Stimulated activated effector memory CD8-positive, alpha-beta T cell treated with anti-CD3 and anti-CD28 coated beads, Interleukin-12 subunit alpha, Interleukin-12 subunit beta, amount 100 ng/mL, for 72 hours (primary cell): ENCODE measurements at regions not wholly inside any gene's neighbourhood (a gene's known extent, or its start where the extent isn't known, plus 50 kb on each side); places are given as distances from the start of the nearest gene placed in this dataset.

Source experiments
- ATAC-seq: fragments of 150-1000 bp; cut with Tn5 transposase; 2 replicates; pipeline ENCODE4 v1.10.0; 2021
- DNase-seq, 2 donors: peaks; one replicate each; pipeline ENCODE4 v3.0.0; 2021 to 2022; ENCODE audit warnings: low spot score in 2 of 2
- H3K27ac Mint-ChIP-seq: one replicate; pipeline ENCODE4 v1.8.0; 2022; ENCODE audit warnings: mild to moderate bottlenecking, mixed read lengths
- H3K36me3 Mint-ChIP-seq: one replicate; pipeline ENCODE4 v1.8.0; 2022; ENCODE audit warnings: mild to moderate bottlenecking, mixed read lengths
- H3K4me1 Mint-ChIP-seq: one replicate; pipeline ENCODE4 v1.8.0; 2022; ENCODE audit warnings: mixed read lengths
- H3K4me3 Mint-ChIP-seq: one replicate; pipeline ENCODE4 v1.8.0; 2022; ENCODE audit warnings: mild to moderate bottlenecking, mixed read lengths
- H3K9me3 Mint-ChIP-seq: one replicate; pipeline ENCODE4 v1.8.0; 2022; ENCODE audit warnings: mixed read lengths

DNA sequence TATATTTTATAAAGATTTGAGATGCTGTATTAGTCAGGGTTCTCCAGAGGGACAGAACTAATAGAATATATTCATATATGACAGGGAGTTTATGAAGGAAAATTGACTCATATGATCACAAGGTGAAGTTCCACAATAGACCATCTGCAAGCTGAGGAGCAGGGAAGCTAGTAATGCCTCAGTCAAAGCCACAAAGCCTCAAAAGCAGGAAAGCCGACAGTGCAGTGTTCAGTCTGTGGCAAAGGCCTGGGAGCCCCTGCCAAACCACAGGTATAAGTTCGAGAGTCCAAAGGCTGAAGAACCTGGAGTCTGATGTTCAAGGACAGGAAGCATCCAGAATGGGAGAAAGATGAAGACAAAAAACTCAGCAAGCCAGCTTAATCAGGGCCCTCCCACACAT, 382.2 kb downstream of the LRRC70 start:
- Mint-ChIP-seq H3K27ac (no peak overlapping the region), H3K9me3 (peaks cover 17% of the 10 kb centered on the region), H3K4me1 (no peaks in the 10 kb centered on the region), H3K4me3 (no peak overlapping the region), H3K36me3 (no peaks in the 10 kb centered on the region)
- ATAC-seq (no peak), DNase-seq (no peak)

DNA sequence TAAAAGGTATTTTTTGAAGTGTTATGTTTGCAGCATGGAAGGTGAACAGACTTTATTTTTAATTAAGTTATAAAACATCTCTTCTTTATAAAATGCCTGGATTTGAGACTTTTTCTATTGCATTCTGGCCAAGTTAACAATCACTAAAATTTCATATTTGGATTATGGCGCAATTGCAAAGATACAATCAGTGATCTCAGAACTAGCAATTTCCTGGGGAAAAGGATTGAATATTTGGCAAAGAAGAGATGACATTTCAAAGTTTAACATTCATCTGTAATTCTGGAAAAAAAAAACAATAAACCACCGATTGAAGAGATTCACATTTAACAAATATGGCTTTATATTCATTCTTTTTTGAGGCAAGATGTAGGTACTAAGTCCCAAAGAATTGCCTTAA, 378.0 kb downstream of the LRRC70 start:
- Mint-ChIP-seq H3K9me3 (peaks cover 10% of the 10 kb centered on the region), H3K27ac (no peak overlapping the region), H3K4me3 (no peak overlapping the region), H3K4me1 (no peaks in the 10 kb centered on the region), H3K36me3 (no peaks in the 10 kb centered on the region)
- no peak for ATAC-seq
- no peak for DNase-seq

DNA sequence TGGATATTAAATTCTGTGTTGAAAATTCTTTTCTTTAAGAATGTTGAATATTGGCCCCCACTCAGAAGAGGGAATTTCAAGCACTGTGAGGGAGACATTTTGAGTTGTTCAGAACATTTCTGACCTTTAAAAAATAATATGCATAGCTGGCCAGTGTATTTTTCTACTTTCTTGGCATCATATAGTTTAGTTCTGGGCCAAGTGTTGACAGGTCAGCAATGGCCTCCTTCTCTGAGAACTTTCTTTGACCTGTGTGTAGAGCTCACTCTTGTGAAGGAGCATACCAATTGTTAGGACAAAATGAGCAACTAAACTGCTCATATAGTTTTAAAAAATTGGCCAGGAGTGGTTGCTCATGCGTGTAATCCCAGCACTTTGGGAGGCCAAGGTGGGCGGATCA, 376.0 kb downstream of the LRRC70 start:
- Mint-ChIP-seq H3K36me3 (no peaks in the 10 kb centered on the region), H3K4me1 (no peaks in the 10 kb centered on the region), H3K27ac (no peak overlapping the region), H3K9me3 (peaks cover 6% of the 10 kb centered on the region), H3K4me3 (no peak overlapping the region)
- DNase-seq (no peak), ATAC-seq (no peak)

DNA sequence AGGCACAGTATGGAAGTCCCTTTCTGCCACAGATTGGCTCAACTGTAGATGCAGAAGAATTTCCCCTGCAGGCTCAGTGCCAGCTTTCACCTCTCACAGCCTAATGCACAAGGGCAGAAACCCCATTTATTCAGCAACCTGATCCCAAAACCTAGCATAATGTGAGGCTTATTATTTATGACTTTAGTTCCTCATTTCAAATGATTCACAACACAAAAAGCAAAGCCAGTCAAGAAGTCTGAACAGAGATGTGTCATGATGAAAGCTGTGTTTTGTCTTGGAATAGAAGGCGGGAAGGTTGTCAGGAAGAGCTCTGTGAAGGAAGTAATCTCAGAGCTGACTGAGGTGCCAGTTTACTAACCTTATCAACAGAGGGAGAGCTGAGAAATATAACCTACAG, 369.7 kb downstream of the LRRC70 start:
- no peak overlapping the region for H3K4me3 Mint-ChIP-seq
- H3K36me3 Mint-ChIP-seq: no peaks in the 10 kb centered on the region
- H3K9me3 Mint-ChIP-seq: peaks cover 1% of the 10 kb centered on the region
- DNase-seq (no peak), ATAC-seq (no peak)
- no peak overlapping the region for H3K27ac Mint-ChIP-seq
- no peaks in the 10 kb centered on the region for H3K4me1 Mint-ChIP-seq

DNA sequence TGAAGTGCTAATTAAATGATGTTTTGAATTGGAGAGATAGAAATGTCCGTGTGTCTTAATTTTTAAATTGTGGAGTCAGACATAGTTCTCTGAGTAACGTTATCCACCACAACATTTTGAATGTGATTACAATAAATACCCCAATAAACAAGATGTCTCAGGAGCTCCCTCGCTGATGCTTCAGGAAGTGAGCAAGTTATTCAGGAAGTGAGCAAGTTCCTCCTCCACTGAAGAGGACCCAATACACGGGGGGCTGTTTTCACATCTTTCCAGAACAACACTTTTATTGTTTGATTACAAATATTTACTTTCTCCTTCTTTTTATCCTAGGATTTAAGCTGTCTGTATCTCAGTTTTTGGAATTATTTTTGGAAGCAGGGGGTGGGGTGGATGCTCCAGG, 363.8 kb downstream of the LRRC70 start:
- DNase-seq (no peak), ATAC-seq (no peak)
- H3K36me3 Mint-ChIP-seq: no peaks in the 10 kb centered on the region
- H3K27ac Mint-ChIP-seq: no peak overlapping the region
- H3K4me1 Mint-ChIP-seq: no peaks in the 10 kb centered on the region
- H3K9me3 Mint-ChIP-seq: no peaks in the 10 kb centered on the region
- H3K4me3 Mint-ChIP-seq: no peak overlapping the region

DNA sequence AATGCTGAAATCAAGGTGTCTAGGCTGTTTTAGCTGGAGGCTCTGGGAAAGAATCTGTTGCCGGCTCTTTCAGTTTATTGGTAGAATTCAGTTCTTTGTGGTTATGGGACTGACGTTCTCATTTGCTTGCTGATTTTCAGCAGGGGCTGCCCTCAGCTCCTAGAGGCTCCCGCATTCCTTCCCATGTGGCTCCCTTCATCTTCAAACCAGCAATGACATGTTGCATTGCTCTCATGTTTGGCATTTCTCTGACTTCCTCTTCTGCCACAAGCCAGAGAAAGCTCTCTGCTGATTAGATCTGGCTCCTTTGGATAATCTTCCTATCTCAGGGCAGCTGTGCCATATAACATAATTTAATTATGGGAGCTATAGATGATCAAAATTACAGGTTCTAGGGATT, 360.3 kb downstream of the LRRC70 start:
- Mint-ChIP-seq H3K27ac (no peak overlapping the region), H3K4me3 (no peak overlapping the region), H3K36me3 (no peaks in the 10 kb centered on the region), H3K4me1 (no peaks in the 10 kb centered on the region), H3K9me3 (no peaks in the 10 kb centered on the region)
- no peak for ATAC-seq
- no peak for DNase-seq

DNA sequence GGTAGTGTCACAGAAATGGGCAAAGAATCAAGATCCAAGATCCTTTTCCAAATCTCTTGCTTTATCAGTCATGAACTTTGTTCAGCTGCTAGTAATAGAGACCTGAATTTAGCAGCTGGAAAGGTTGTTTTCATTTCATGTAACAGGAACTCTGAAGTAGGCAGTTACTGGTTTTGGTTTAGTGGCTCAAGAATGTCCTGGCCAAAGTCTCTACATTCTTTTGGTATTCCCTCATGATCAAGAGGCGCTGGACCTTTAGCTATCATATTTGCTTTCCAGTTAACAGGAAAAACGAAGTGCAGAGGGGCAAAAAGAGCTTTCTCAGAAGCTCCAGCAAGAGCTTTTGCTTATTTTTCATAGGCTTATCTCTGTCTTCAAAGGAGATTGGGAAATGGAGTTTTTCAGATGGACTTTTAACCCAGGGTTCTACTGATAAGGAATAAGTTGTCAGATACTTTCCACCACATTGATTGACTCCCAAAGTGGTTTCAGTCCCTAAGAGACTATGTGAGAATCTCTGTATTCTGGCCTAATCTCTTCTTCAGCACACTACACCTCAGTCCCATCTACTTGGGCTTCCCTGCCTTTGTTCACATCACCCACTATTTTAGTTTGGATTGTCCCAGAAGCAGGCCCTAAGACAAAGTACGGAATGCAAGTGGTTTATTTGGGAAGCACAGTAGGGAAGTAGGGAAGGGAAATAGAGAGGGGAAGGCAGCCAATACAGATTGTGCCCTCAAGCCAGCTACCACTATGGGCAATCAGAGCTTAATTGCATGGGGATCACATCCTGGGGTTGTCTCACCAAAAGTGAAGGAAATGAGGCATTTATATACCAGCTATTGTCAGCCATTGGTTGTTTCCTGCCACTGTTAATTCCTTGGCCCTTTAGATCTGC, 359.3 kb downstream of the LRRC70 start:
- Mint-ChIP-seq H3K9me3 (no peaks in the 10 kb centered on the region), H3K27ac (no peak overlapping the region), H3K36me3 (no peaks in the 10 kb centered on the region), H3K4me3 (no peak overlapping the region), H3K4me1 (no peaks in the 10 kb centered on the region)
- no peak for DNase-seq
- ATAC-seq: no peak

DNA sequence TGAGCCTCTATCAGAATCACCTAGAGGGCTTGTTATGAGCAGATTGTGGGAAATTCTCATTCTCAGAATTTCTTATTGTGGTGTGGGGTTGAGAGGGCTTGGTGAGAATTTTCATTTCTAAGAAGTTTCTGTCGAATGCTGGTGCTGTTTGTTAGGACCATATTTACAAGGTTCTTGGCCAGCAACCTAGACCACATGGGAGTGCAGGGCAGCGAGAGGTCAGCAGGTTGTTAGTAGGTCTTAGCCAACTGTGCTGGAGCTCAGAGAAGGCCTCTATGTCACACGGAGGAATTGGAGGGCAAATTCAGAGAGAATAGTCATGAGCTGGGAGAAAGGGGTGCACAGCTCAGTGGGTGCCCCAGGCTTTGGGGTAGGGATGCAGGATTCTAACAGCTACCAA, 357.0 kb downstream of the LRRC70 start:
- no peaks in the 10 kb centered on the region for H3K36me3 Mint-ChIP-seq
- no peaks in the 10 kb centered on the region for H3K4me1 Mint-ChIP-seq
- ATAC-seq (no peak), DNase-seq (no peak)
- H3K4me3 Mint-ChIP-seq: no peak overlapping the region
- H3K27ac Mint-ChIP-seq: no peak overlapping the region
- no peaks in the 10 kb centered on the region for H3K9me3 Mint-ChIP-seq

DNA sequence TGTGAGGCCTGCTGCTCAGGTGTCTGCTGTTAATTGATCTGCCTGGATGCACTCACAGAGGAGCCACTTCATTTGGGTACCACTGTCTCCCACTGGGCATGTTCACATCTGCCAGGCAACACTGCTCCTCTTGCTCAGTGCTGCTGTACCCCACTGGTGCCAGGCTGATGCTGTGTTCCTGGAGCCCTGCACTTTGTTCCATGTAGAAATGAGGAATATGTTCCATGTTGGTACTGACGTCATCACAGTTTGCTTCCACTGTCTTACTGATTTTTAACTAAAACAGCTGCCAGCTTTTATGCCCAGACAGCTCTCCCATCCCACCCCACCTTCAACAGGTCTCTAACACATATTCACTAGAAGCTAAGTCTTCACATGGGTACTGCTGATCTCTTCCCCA, 355.7 kb downstream of the LRRC70 start:
- Mint-ChIP-seq H3K36me3 (no peaks in the 10 kb centered on the region), H3K27ac (no peak overlapping the region), H3K4me3 (no peak overlapping the region), H3K4me1 (no peaks in the 10 kb centered on the region), H3K9me3 (no peaks in the 10 kb centered on the region)
- ATAC-seq (no peak), DNase-seq (no peak)

DNA sequence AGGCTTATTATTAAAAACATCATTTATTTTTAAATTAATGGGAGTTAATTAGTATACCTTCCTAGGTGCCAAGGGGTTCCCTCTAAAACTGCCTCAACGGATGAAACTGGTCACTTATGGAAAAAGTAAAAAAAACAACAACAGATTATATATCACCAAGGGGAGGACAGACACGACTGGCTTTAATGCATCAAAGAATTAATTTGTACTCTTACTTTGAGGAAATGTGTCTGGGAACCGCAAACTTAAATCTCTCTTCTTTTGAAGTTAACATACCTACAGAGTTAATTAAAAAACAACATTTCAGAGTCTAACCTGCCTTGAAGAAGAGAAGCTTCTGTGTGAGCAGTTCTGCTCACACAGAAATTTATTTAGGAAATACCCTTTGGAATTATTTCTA, 354.6 kb downstream of the LRRC70 start:
- ATAC-seq (no peak), DNase-seq (no peak)
- H3K27ac Mint-ChIP-seq: no peak overlapping the region
- H3K4me3 Mint-ChIP-seq: no peak overlapping the region
- no peaks in the 10 kb centered on the region for H3K36me3 Mint-ChIP-seq
- no peaks in the 10 kb centered on the region for H3K4me1 Mint-ChIP-seq
- H3K9me3 Mint-ChIP-seq: no peaks in the 10 kb centered on the region

DNA sequence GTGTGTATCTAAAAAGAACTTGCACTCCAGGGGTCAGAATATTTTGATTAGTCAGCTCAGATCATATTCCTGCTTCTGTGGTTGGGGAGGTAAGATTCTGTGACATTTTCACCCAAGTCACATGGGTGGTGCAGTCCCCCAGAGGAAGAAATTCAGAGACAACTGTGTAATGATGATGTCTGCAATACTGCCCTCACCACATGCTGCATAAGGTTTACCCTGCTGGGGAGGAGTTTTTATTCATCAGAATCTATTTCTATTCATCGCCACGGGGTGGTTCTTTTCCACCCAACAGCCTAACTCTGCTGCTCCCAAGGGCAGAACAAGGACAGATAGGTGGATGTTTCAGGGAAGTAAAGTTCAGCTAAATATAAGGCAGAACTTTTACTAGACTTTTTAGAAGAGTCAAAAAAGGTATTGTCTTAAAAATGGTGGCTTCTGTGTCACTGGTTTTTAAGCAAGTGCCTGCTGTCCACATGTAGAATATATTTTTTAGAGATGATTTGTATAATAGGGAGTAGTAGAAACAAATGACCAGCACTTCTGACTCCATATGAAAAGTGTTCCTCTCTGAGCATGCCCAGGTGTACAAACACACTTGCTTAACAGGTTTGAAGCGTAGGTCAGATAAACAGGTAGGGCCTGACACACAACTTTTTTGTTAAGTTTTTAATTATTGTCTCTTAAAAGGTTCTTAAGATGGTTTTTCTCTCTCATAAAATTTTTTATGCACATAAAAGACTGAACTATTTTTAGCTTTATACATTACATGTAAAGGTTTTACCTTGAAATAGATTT, 352.7 kb downstream of the LRRC70 start:
- ATAC-seq (no peak), DNase-seq (no peak)
- no peaks in the 10 kb centered on the region for H3K36me3 Mint-ChIP-seq
- no peaks in the 10 kb centered on the region for H3K4me1 Mint-ChIP-seq
- H3K4me3 Mint-ChIP-seq: no peak overlapping the region
- H3K27ac Mint-ChIP-seq: no peak overlapping the region
- H3K9me3 Mint-ChIP-seq: peaks cover 3% of the 10 kb centered on the region

DNA sequence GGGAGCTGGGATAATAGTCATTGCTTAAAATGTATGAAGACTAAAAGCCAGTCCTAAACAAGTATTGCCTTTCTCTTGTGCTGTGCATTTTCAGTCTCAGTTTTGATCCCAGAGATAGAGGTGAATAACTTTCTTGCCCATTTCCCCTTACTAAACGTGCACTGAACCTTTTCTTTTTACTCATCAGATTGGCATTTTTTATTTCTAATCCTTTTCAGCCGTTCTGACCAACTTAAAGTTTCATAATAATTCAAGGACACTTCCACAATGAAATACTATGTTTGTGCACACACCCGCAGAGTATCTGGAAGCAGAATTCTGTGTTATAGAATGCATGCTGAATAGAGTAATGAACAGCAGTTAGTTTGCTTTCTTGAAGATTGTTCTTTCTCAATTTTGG, 343.6 kb downstream of the LRRC70 start:
- Mint-ChIP-seq H3K36me3 (no peaks in the 10 kb centered on the region), H3K9me3 (peaks cover 3% of the 10 kb centered on the region), H3K27ac (no peak overlapping the region), H3K4me1 (no peaks in the 10 kb centered on the region), H3K4me3 (no peak overlapping the region)
- ATAC-seq: no peak
- no peak for DNase-seq

DNA sequence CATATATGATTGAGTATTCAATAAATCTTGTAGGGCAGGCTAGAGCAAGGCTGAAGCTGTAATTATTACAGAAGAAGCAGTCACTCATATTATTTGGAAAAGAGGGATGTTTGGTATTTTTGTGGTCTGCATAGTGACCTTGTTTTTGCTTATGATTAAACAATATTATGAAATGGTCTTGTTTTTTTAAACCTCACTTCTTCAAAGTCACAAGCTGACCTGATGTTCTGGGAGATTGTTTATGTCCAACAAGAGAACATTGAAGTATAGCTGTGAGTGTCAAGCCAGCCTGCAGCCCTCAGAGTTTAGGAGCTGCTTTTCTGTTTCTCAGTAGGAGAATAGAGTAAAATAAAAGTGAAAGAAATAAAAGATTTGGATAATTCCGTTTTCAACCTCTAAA, 342.2 kb downstream of the LRRC70 start:
- Mint-ChIP-seq H3K36me3 (no peaks in the 10 kb centered on the region), H3K9me3 (no peaks in the 10 kb centered on the region), H3K27ac (no peak overlapping the region), H3K4me3 (no peak overlapping the region), H3K4me1 (no peaks in the 10 kb centered on the region)
- ATAC-seq (no peak), DNase-seq (no peak)

DNA sequence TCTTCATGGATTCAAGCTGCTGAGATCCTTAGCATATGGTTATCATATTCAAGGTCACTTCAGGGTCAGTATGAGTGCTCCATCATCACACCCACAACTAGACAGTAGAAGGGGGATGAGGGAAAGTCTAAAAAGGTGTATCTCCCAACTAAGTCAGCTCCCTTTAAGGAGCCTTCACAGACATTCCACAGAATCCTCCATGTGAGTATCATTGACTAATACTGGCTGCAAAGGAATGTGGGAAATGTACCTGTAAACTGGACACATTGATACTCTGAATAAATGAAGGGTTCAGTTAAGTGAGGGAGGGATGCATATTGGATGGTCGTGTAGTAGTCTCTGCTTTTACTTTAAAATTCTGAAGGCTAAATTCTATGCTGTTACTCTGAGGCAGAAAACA, 330.7 kb downstream of the LRRC70 start:
- no peak for ATAC-seq
- Mint-ChIP-seq H3K9me3 (peaks cover 8% of the 10 kb centered on the region), H3K36me3 (no peaks in the 10 kb centered on the region), H3K4me1 (no peaks in the 10 kb centered on the region), H3K4me3 (no peak overlapping the region), H3K27ac (no peak overlapping the region)
- DNase-seq: no peak

DNA sequence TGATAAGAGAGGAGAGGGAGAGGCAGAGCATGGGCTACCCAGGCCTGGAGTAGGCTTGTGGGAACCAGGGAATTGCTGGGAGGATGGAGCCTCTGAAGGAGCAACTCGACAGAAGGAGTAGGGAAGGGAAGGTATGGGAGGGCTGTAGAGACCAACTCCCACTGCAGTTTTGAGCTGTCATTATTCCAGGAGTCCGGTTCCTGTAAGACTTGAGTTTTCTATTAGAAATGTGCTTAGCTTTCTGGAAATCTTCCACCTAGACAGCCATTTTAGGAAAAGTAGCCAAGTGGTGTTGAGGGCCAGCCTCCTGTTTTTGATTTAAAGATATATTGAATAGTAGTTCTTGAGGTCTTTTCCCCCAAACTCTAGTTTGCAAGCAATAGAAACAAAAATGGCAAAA, 323.5 kb downstream of the LRRC70 start:
- no peaks in the 10 kb centered on the region for H3K4me1 Mint-ChIP-seq
- ATAC-seq: no peak
- no peak overlapping the region for H3K4me3 Mint-ChIP-seq
- peaks cover 4% of the 10 kb centered on the region for H3K9me3 Mint-ChIP-seq
- H3K36me3 Mint-ChIP-seq: no peaks in the 10 kb centered on the region
- no peak overlapping the region for H3K27ac Mint-ChIP-seq
- no peak for DNase-seq

DNA sequence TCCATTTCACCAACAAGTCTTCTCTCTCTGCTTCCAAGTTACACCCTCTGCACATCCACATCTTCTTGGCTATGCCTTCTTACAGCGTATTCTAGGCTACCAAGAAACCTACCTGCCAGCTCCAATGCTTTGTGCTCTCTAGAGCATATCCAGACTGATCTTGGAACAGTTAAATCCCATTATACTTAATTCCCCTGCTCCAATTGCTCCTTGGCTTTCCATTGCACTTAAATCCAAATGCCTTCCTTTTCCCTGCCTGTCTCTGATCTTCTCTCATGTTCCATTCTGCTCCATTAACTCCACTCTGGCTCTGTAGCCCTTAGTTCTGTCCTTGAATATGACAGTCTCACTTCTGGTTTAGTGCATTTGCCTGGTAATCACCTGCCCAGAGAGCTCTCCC, 322.4 kb downstream of the LRRC70 start:
- ATAC-seq (no peak), DNase-seq (no peak)
- no peak overlapping the region for H3K4me3 Mint-ChIP-seq
- no peak overlapping the region for H3K27ac Mint-ChIP-seq
- H3K4me1 Mint-ChIP-seq: no peaks in the 10 kb centered on the region
- H3K9me3 Mint-ChIP-seq: no peaks in the 10 kb centered on the region
- no peaks in the 10 kb centered on the region for H3K36me3 Mint-ChIP-seq
